ENCODE measurements at regions not wholly inside any gene's neighbourhood (a gene's known extent, or its start where the extent isn't known, plus 50 kb on each side); places are given as distances from the start of the nearest gene placed in this dataset.

DNA sequence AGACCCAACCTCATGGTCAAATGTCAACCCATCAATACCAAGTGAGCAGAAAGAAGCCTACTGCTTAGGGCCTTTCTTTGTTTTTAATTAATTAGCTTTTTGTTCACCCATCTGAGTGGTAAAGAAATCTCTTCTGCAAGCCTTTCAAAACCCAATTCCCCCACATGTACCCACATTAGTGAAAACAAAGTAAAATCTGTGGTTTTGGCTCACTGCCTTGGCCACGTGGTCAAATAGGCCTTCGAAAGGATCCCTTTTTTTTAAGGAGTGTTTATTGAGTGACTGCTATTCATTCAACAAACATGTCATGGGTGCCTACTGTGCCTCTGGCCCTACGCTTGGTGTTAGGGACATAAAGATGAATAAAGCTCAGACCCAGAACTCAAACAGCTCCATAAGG is 160.1 kb downstream of the NUAK1 start:
- H3K4me1 ChIP-seq, result no peaks in the 10 kb centered on the region

GRCh38 chr12:105980085-105980484 is 158.7 kb downstream of the NUAK1 start:
- Histone ChIP-seq H3K9me3 (no peaks in the 10 kb centered on the region), H3K36me3 (no peaks in the 10 kb centered on the region)
- TF ChIP-seq Cebpa-rat (IDR thresholded peaks at IDR 0.05), result no peak

More for the DNA sequence above, 160.1 kb downstream of the NUAK1 start:
- Histone ChIP-seq H3K27me3 (no peaks in the 10 kb centered on the region), H3K36me3 (no peaks in the 10 kb centered on the region), H4K20me1 (no peaks in the 10 kb centered on the region), H3K4me3 (no peak overlapping the region), H3K27ac (no peak overlapping the region), H3K9me3 (no peaks in the 10 kb centered on the region), H3K4me2 (no peak overlapping the region), H3K9ac (no peak overlapping the region)
- TF ChIP-seq Cebpa-rat (IDR thresholded peaks at IDR 0.05), result no peak

GRCh38 chr12:105980533-105980932 is 158.2 kb downstream of the NUAK1 start:
- H3K27ac ChIP-seq, result no peak overlapping the region
- H3K9me3 ChIP-seq, result no peaks in the 10 kb centered on the region
- H3K4me3 ChIP-seq, result no peak overlapping the region
- H3K4me1 ChIP-seq, result no peaks in the 10 kb centered on the region
- H3K36me3 ChIP-seq, result no peaks in the 10 kb centered on the region
- H4K20me1 ChIP-seq, result no peaks in the 10 kb centered on the region
- TF ChIP-seq Cebpa-rat (IDR thresholded peaks at IDR 0.05), result no peak
- H3K4me2 ChIP-seq, result no peak overlapping the region
- no peaks in the 10 kb centered on the region for H3K27me3 ChIP-seq
- H3K9ac ChIP-seq, result no peak overlapping the region

More at GRCh38 chr12:105980085-105980484, 158.7 kb downstream of the NUAK1 start:
- H3K4me2 ChIP-seq, result no peak overlapping the region
- H3K4me1 ChIP-seq, result no peaks in the 10 kb centered on the region
- H3K27ac ChIP-seq, result no peak overlapping the region
- no peaks in the 10 kb centered on the region for H4K20me1 ChIP-seq
- no peak overlapping the region for H3K9ac ChIP-seq
- no peak overlapping the region for H3K4me3 ChIP-seq
- no peaks in the 10 kb centered on the region for H3K27me3 ChIP-seq

DNA sequence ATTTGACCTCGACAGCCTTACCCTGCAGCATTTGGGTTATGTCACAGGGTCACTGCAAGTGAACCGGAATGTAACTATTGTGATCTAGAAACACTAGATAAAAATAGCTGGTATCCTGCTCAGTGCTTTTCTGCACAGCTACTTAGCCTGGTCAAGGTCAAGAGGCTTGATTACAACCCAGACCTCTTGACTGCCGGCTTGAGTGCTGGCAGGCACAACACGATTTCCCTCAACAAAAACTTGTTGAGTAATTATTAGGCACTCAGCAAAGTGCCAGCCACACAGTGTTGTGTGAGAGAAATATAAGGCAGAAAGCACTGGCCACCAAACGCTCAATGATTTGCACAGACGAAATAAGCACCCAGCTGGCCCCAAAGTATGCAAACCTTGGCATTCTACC is 156.7 kb downstream of the NUAK1 start:
- Histone ChIP-seq H3K4me1 (no peaks in the 10 kb centered on the region), H3K4me3 (no peak overlapping the region), H3K27me3 (no peaks in the 10 kb centered on the region), H3K27ac (no peak overlapping the region), H4K20me1 (no peaks in the 10 kb centered on the region), H3K9me3 (no peaks in the 10 kb centered on the region), H3K4me2 (no peak overlapping the region), H3K36me3 (no peaks in the 10 kb centered on the region), H3K9ac (no peak overlapping the region)
- no peak for TF ChIP-seq Cebpa-rat (IDR thresholded peaks at IDR 0.05)

DNA sequence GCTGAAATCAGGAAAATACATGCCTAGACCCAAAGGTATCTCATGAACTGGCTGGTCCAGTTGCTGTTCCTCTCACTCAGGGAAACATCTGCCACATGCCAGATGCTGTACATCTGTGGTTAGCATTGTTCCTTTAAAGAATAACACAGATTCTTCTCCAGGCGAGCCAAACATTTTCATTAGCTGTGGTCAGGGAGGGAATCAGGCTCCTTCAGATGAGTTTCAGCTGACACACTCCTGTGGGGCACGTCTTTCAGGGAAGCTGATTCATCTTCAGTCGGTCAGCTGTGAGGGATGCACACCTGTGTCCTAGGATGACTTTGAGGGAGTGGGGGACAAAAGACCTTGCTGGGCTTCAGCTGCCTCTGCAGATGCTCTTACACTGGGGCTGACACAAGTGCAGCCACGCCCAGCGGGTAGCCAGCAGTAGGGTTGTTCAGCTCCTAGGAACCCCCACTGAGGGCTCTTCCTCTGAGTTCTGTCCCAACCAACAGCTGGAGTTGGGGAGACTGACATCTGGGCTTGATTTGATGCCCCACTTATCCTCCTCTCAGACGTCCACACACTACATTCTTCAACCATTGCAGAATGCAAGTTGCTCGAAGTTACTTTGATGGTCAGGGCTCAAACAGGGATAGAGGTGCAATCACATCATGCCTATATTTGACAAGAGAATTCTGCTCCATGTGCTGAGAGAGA is 155.0 kb downstream of the NUAK1 start:
- H3K4me1 ChIP-seq, result no peaks in the 10 kb centered on the region
- H3K9me3 ChIP-seq, result no peaks in the 10 kb centered on the region
- no peak for TF ChIP-seq Cebpa-rat (IDR thresholded peaks at IDR 0.05)
- H3K9ac ChIP-seq, result no peak overlapping the region
- H4K20me1 ChIP-seq, result no peaks in the 10 kb centered on the region
- H3K27ac ChIP-seq, result no peak overlapping the region
- no peaks in the 10 kb centered on the region for H3K36me3 ChIP-seq
- no peaks in the 10 kb centered on the region for H3K27me3 ChIP-seq
- no peak overlapping the region for H3K4me2 ChIP-seq
- H3K4me3 ChIP-seq, result no peak overlapping the region

DNA sequence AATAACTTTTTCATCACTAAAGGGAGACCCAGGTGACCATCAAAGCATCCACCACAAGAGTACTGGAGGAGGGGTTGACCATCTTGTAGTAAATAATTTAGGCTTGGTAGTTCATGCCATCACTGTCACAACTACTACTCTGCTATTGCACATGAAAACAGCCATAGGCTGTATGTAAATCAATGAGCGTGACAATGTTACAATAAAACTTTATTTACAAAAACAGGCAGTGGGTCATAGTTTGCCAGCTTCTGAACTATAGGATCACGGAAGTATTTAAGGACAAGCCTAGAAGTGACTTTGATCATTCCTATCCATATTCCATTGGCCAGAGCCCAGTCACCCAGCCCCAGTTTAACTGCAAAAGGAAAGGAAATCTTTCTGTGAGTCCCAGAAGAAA is 153.4 kb downstream of the NUAK1 start:
- H3K9ac ChIP-seq, result no peak overlapping the region
- no peaks in the 10 kb centered on the region for H3K27me3 ChIP-seq
- no peaks in the 10 kb centered on the region for H3K4me1 ChIP-seq
- no peak overlapping the region for H3K4me2 ChIP-seq
- H4K20me1 ChIP-seq, result no peaks in the 10 kb centered on the region
- no peaks in the 10 kb centered on the region for H3K36me3 ChIP-seq
- no peak for TF ChIP-seq Cebpa-rat (IDR thresholded peaks at IDR 0.05)
- H3K27ac ChIP-seq, result no peak overlapping the region
- H3K4me3 ChIP-seq, result no peak overlapping the region
- no peaks in the 10 kb centered on the region for H3K9me3 ChIP-seq

- no peak overlapping the region for H3K4me2 ChIP-seq
- H3K27me3 ChIP-seq, result no peaks in the 10 kb centered on the region
- no peak for TF ChIP-seq Cebpa-rat (IDR thresholded peaks at IDR 0.05)
- H3K36me3 ChIP-seq, result no peaks in the 10 kb centered on the region
- H3K4me3 ChIP-seq, result no peak overlapping the region
- H3K27ac ChIP-seq, result no peak overlapping the region
- no peaks in the 10 kb centered on the region for H4K20me1 ChIP-seq
- H3K9me3 ChIP-seq, result no peaks in the 10 kb centered on the region
- no peaks in the 10 kb centered on the region for H3K4me1 ChIP-seq
- H3K9ac ChIP-seq, result no peak overlapping the region
These were observed 151.7 kb downstream of the NUAK1 start for GRCh38 chr12:105986779-105987684.

GRCh38 chr12:105987685-105988035 is 151.1 kb downstream of the NUAK1 start:
- Histone ChIP-seq H3K36me3 (no peaks in the 10 kb centered on the region), H3K27me3 (no peaks in the 10 kb centered on the region), H3K4me3 (no peak overlapping the region), H3K9ac (no peak overlapping the region), H3K4me2 (no peak overlapping the region), H3K4me1 (no peaks in the 10 kb centered on the region), H4K20me1 (no peaks in the 10 kb centered on the region), H3K27ac (no peak overlapping the region), H3K9me3 (no peaks in the 10 kb centered on the region)
- TF ChIP-seq Cebpa-rat (IDR thresholded peaks at IDR 0.05), result no peak

DNA sequence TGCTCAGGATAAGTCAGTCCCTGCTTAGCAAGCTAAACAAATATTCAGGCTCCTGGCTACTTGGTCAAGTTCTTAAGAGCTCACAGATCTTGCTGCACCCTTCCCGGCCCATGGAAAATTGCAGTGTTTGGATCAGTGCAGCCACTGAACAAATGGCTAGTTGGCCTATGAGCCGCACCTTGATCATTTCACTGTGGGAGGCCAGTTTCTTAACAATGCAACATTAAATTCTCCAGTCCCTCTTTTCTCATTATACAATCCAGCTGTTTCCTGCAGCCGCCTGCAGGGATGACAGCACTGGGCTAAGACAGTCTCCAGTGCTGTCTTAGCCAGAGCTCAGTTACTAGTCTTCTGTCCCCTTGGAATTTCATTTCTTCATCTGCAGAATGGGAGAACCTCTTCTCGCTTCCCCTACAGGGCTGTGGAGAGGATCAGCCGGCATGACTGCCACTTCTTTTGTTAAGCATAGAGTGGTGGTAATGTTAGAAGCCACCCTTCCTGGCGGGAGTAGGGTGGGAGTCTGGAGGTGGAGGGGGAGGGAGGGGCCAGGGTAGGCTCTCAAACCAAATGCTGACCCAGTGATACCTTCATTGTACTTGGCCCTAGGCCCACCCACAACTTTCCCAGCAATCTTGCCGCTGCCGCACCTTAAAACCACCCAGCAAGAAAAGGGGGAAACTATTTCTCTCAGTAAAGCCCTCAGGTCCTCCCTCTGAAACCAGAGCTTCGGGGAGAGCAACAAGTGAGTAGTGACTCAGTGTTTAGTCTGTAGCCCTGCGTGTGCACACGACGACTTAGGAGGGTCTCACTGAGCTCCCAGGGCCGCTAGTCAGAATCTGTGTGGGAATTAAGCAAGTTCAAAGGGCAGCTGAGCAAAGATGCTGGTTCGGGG is 145.7 kb downstream of the NUAK1 start:
- H3K27me3 ChIP-seq, result no peaks in the 10 kb centered on the region
- no peaks in the 10 kb centered on the region for H4K20me1 ChIP-seq
- no peak overlapping the region for H3K4me3 ChIP-seq
- H3K9me3 ChIP-seq, result no peaks in the 10 kb centered on the region; the same call in 1 of the 2 replicates
- TF ChIP-seq Cebpa-rat (IDR thresholded peaks at IDR 0.05), result no peak
- no peak overlapping the region for H3K27ac ChIP-seq
- no peak overlapping the region for H3K9ac ChIP-seq
- H3K4me1 ChIP-seq, result no peaks in the 10 kb centered on the region
- no peak overlapping the region for H3K4me2 ChIP-seq
- H3K36me3 ChIP-seq, result no peaks in the 10 kb centered on the region
